Astrocyte (in vitro differentiated cells and primary cell): ENCODE measurements at regions not wholly inside any gene's neighbourhood (a gene's known extent, or its start where the extent isn't known, plus 50 kb on each side); places are given as distances from the start of the nearest gene placed in this dataset.

Source experiments
- DNase-seq: peaks from one replicate; pipeline ENCODE4 v3.0.0-alpha.2; 2010; ENCODE audit warnings: low read depth
- FAIRE-seq: peaks from 2 replicates; lab custom pipeline; 2011; peaks lifted over from hg19 to GRCh38; lab: Jason Lieb, UNC
- H2AFZ ChIP-seq: 2 replicates; pipeline ENCODE4 v1.6.0; 2012; ENCODE audit warnings: low read depth, low read length, inconsistent platforms
- H3K27ac ChIP-seq: 2 replicates; pipeline ENCODE4 v1.5.1; 2011; ENCODE audit warnings: low read depth, low read length, inconsistent platforms
- H3K27me3 ChIP-seq: 2 replicates; pipeline ENCODE4 v1.6.0; 2011; ENCODE audit warnings: low read length, inconsistent platforms; ENCODE audit not compliant: insufficient read depth
- H3K36me3 ChIP-seq: 2 replicates; pipeline ENCODE4 v1.5.1; 2011; ENCODE audit warnings: low read length, inconsistent platforms; ENCODE audit not compliant: insufficient read depth
- H3K4me1 ChIP-seq: 2 replicates; pipeline ENCODE4 v1.5.1; 2011; ENCODE audit warnings: low read length, inconsistent platforms; ENCODE audit not compliant: insufficient read depth
- H3K4me2 ChIP-seq: 2 replicates; pipeline ENCODE4 v1.6.0; 2012; ENCODE audit warnings: low read length, inconsistent platforms
- H3K4me3 ChIP-seq: 2 replicates; pipeline ENCODE4 v1.5.1; 2011; ENCODE audit warnings: low read depth, mild to moderate bottlenecking, low read length, inconsistent platforms; ENCODE audit not compliant: insufficient read depth
- H3K79me2 ChIP-seq: 2 replicates; pipeline ENCODE4 v1.6.0; 2012; ENCODE audit warnings: mild to moderate bottlenecking, low read length, inconsistent platforms; ENCODE audit not compliant: insufficient read depth
- H3K9ac ChIP-seq: 2 replicates; pipeline ENCODE4 v1.6.0; 2012; ENCODE audit warnings: mild to moderate bottlenecking, low read length, inconsistent platforms
- H3K9me3 ChIP-seq: 2 replicates; pipeline ENCODE4 v1.5.1; 2012; ENCODE audit warnings: low read depth, mild to moderate bottlenecking, low read length, inconsistent platforms; ENCODE audit not compliant: insufficient read depth
- H4K20me1 ChIP-seq: 2 replicates; pipeline ENCODE4 v1.6.0; 2012; ENCODE audit warnings: low read length, inconsistent platforms; ENCODE audit not compliant: insufficient read depth
- H3K27ac Mint-ChIP-seq: one replicate; pipeline ENCODE4 v1.8.0; 2021; ENCODE audit warnings: mild to moderate bottlenecking, mixed read lengths; ENCODE audit not compliant: unreplicated experiment
- H3K27me3 Mint-ChIP-seq: one replicate; pipeline ENCODE4 v1.8.0; 2021; ENCODE audit warnings: low read depth, mixed read lengths; ENCODE audit not compliant: unreplicated experiment
- H3K36me3 Mint-ChIP-seq: one replicate; pipeline ENCODE4 v1.8.0; 2021; ENCODE audit warnings: low read depth, mixed read lengths; ENCODE audit not compliant: unreplicated experiment
- H3K4me1 Mint-ChIP-seq: one replicate; pipeline ENCODE4 v1.8.0; 2021; ENCODE audit warnings: low read depth, mixed read lengths; ENCODE audit not compliant: unreplicated experiment
- H3K4me3 Mint-ChIP-seq: one replicate; pipeline ENCODE4 v1.8.0; 2021; ENCODE audit warnings: mild to moderate bottlenecking, moderate library complexity, mixed read lengths; ENCODE audit not compliant: unreplicated experiment
- H3K9me3 Mint-ChIP-seq: one replicate; pipeline ENCODE4 v1.8.0; 2021; ENCODE audit warnings: mild to moderate bottlenecking, mixed read lengths; ENCODE audit not compliant: unreplicated experiment
- CTCF ChIP-seq: IDR thresholded peaks from 2 replicates; pipeline ENCODE4 v1.5.1; 2011; ENCODE audit warnings: low read depth, mild to moderate bottlenecking, inconsistent platforms, low read length, moderate library complexity; ENCODE audit not compliant: insufficient read depth
- EZH2 ChIP-seq: IDR thresholded peaks from 2 replicates; pipeline ENCODE4 v1.6.1; 2012; ENCODE audit warnings: mild to moderate bottlenecking, low read length, inconsistent platforms; ENCODE audit not compliant: insufficient read depth

DNA sequence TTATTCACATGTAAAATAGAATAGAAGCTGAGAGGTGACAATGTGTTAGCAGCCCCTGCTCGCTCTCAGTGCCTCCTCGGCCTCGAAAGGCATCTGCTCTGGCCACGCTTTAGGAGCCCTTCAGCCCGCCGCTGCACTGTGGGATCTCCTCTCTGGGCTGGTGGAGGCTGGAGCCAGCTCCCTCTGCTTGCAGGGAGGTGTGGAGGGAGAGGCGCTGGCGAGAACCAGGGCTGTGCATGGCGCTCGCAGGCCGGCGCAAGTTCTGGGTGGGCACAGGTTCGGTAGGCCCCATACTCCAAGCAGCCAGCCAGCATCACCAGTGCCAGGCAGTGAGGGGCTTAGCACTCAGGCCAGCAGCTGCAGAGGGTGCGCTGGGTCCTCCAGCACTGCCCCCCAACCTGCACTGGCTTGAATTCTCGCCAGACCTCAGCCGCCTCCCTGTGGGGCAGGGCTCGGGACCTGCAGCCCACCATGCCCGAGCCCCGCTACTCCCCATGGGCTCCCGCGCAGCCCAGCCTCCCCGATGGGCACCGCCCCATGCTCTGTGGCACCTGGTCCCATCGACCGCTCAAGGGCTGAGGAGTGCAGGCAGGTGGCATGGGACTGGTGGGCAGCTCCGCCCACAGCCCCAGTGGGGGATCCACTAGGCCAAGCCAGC, 1346.7 kb upstream of the IGFBP7 start:
- Histone ChIP-seq H3K4me1 (no peaks in the 10 kb centered on the region), H3K27me3 (no peaks in the 10 kb centered on the region), H3K36me3 (no peaks in the 10 kb centered on the region), H3K27ac (no peak overlapping the region), H3K79me2 (no peaks in the 10 kb centered on the region), H3K4me2 (no peak overlapping the region), H3K9me3 (no peaks in the 10 kb centered on the region), H4K20me1 (no peaks in the 10 kb centered on the region), H3K9ac (no peak overlapping the region), H2AFZ (no peak overlapping the region), H3K4me3 (no peak overlapping the region)
- no peaks in the 10 kb centered on the region for H3K36me3 Mint-ChIP-seq
- no peaks in the 10 kb centered on the region for H3K27me3 Mint-ChIP-seq
- no peak overlapping the region for H3K4me3 Mint-ChIP-seq
- FAIRE-seq: no peak
- H3K27ac Mint-ChIP-seq: no peak overlapping the region
- H3K9me3 Mint-ChIP-seq: peaks cover 2% of the 10 kb centered on the region
- TF ChIP-seq CTCF (no peak), EZH2 (no peak)
- no peak for DNase-seq
- H3K4me1 Mint-ChIP-seq: no peaks in the 10 kb centered on the region

DNA sequence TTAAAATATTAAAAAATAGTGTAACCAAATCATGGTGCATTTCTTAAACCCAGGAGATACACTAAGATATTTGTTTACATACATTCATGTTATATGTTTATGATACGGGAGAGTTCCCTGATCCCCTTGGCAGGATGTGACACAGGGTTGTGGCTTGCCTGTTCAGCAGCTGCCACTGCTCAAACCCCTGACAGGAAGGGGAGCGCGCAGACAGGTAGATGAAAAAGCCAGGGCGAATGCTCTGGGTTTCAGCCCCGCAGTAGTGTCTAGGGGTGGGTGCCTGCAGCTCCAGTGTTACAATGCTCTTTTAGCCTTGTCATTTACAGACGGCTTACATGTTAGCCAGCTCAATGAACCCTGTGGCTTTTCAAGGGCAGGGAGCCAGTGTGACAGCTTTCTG, 1343.8 kb upstream of the IGFBP7 start:
- no peak overlapping the region for H3K27ac ChIP-seq
- DNase-seq (no peak), FAIRE-seq (no peak)
- no peak overlapping the region for H3K4me3 Mint-ChIP-seq
- H3K36me3 Mint-ChIP-seq: no peaks in the 10 kb centered on the region
- H2AFZ ChIP-seq: no peak overlapping the region
- H3K4me3 ChIP-seq: no peak overlapping the region
- H3K9me3 Mint-ChIP-seq: no peaks in the 10 kb centered on the region
- no peaks in the 10 kb centered on the region for H3K36me3 ChIP-seq
- no peak overlapping the region for H3K27ac Mint-ChIP-seq
- no peaks in the 10 kb centered on the region for H3K4me1 Mint-ChIP-seq
- H3K9ac ChIP-seq: no peak overlapping the region
- H3K27me3 ChIP-seq: no peaks in the 10 kb centered on the region
- no peaks in the 10 kb centered on the region for H4K20me1 ChIP-seq
- H3K9me3 ChIP-seq: peaks cover 5% of the 10 kb centered on the region
- H3K4me1 ChIP-seq: no peaks in the 10 kb centered on the region
- H3K27me3 Mint-ChIP-seq: no peaks in the 10 kb centered on the region
- no peak overlapping the region for H3K4me2 ChIP-seq
- TF ChIP-seq CTCF: no peak
- H3K79me2 ChIP-seq: no peaks in the 10 kb centered on the region

GRCh38 chr4:58451707-58452106, 1341.5 kb upstream of the IGFBP7 start:
- no peaks in the 10 kb centered on the region for H3K79me2 ChIP-seq
- no peaks in the 10 kb centered on the region for H4K20me1 ChIP-seq
- no peak overlapping the region for H3K4me2 ChIP-seq
- no peak overlapping the region for H3K4me3 ChIP-seq
- peaks cover 5% of the 10 kb centered on the region for H3K9me3 ChIP-seq
- TF ChIP-seq CTCF (no peak), EZH2 (no peak)
- H3K4me1 ChIP-seq: no peaks in the 10 kb centered on the region
- no peak for FAIRE-seq
- H3K36me3 Mint-ChIP-seq: no peaks in the 10 kb centered on the region
- H3K27ac ChIP-seq: no peak overlapping the region
- DNase-seq: no peak
- no peak overlapping the region for H3K27ac Mint-ChIP-seq
- no peaks in the 10 kb centered on the region for H3K4me1 Mint-ChIP-seq
- no peaks in the 10 kb centered on the region for H3K27me3 ChIP-seq
- no peaks in the 10 kb centered on the region for H3K36me3 ChIP-seq
- no peak overlapping the region for H3K9ac ChIP-seq
- H3K9me3 Mint-ChIP-seq: no peaks in the 10 kb centered on the region
- no peak overlapping the region for H3K4me3 Mint-ChIP-seq
- H2AFZ ChIP-seq: no peak overlapping the region
- H3K27me3 Mint-ChIP-seq: no peaks in the 10 kb centered on the region
